Chondrocyte (in vitro differentiated cells): ENCODE measurements at regions not wholly inside any gene's neighbourhood (a gene's known extent, or its start where the extent isn't known, plus 50 kb on each side); places are given as distances from the start of the nearest gene placed in this dataset.

Source experiments
- DNase-seq: peaks from one replicate; pipeline ENCODE4 v3.0.0; 2021; ENCODE audit warnings: mixed read lengths, low spot score
- H3K27ac Mint-ChIP-seq: one replicate; pipeline ENCODE4 v1.8.0; 2021; ENCODE audit warnings: mild to moderate bottlenecking, moderate library complexity, mixed read lengths; ENCODE audit not compliant: unreplicated experiment
- H3K27me3 Mint-ChIP-seq: 2 replicates; pipeline ENCODE4 v1.8.0; 2021; ENCODE audit warnings: low read depth, mixed read lengths
- H3K36me3 Mint-ChIP-seq: 2 replicates; pipeline ENCODE4 v1.8.0; 2021; ENCODE audit warnings: low read depth, mixed read lengths
- H3K4me1 Mint-ChIP-seq: 2 replicates; pipeline ENCODE4 v1.8.0; 2021; ENCODE audit warnings: low read depth, mild to moderate bottlenecking, mixed read lengths
- H3K4me3 Mint-ChIP-seq: one replicate; pipeline ENCODE4 v1.8.0; 2021; ENCODE audit warnings: mild to moderate bottlenecking, moderate library complexity, mixed read lengths; ENCODE audit not compliant: unreplicated experiment
- H3K9me3 Mint-ChIP-seq: 2 replicates; pipeline ENCODE4 v1.8.0; 2021; ENCODE audit warnings: low read depth, mixed read lengths
- TF ChIP-seq, protein P1 (sequence below): fragments of 200-600 bp; sonication (generic); IDR thresholded peaks from 2 replicates; pipeline ENCODE4 v1.5.0; 2021; ENCODE audit warnings: antibody characterized with exemption, mild to moderate bottlenecking, moderate library complexity

- TF ChIP-seq, protein P1, sequence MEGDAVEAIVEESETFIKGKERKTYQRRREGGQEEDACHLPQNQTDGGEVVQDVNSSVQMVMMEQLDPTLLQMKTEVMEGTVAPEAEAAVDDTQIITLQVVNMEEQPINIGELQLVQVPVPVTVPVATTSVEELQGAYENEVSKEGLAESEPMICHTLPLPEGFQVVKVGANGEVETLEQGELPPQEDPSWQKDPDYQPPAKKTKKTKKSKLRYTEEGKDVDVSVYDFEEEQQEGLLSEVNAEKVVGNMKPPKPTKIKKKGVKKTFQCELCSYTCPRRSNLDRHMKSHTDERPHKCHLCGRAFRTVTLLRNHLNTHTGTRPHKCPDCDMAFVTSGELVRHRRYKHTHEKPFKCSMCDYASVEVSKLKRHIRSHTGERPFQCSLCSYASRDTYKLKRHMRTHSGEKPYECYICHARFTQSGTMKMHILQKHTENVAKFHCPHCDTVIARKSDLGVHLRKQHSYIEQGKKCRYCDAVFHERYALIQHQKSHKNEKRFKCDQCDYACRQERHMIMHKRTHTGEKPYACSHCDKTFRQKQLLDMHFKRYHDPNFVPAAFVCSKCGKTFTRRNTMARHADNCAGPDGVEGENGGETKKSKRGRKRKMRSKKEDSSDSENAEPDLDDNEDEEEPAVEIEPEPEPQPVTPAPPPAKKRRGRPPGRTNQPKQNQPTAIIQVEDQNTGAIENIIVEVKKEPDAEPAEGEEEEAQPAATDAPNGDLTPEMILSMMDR = no peak
- no peak overlapping the region for H3K4me3 Mint-ChIP-seq
Measured at GRCh38 chr14:99009871-99010270, 262.1 kb downstream of the BCL11B start.

GRCh38 chr14:99011385-99011784, 260.6 kb downstream of the BCL11B start:
- no peak overlapping the region for H3K27ac Mint-ChIP-seq
- H3K36me3 Mint-ChIP-seq = no peaks in the 10 kb centered on the region
- peaks cover 7% of the 10 kb centered on the region for H3K27me3 Mint-ChIP-seq
- no peaks in the 10 kb centered on the region for H3K9me3 Mint-ChIP-seq
- TF ChIP-seq, protein P1 = no peak
- no peak for DNase-seq
- H3K4me3 Mint-ChIP-seq = no peak overlapping the region
- peaks cover under 1% of the 10 kb centered on the region for H3K4me1 Mint-ChIP-seq

More at GRCh38 chr14:99009871-99010270, 262.1 kb downstream of the BCL11B start:
- Mint-ChIP-seq H3K36me3 (no peaks in the 10 kb centered on the region), H3K27ac (no peak overlapping the region), H3K27me3 (peaks cover 7% of the 10 kb centered on the region), H3K4me1 (peaks cover 6% of the 10 kb centered on the region), H3K9me3 (no peaks in the 10 kb centered on the region)
- no peak for DNase-seq

GRCh38 chr14:99012703-99013102, 259.3 kb downstream of the BCL11B start:
- no peaks in the 10 kb centered on the region for H3K4me1 Mint-ChIP-seq
- no peak overlapping the region for H3K4me3 Mint-ChIP-seq
- peaks cover 7% of the 10 kb centered on the region for H3K27me3 Mint-ChIP-seq
- H3K9me3 Mint-ChIP-seq = no peaks in the 10 kb centered on the region
- TF ChIP-seq, protein P1 = no peak
- DNase-seq = no peak
- H3K36me3 Mint-ChIP-seq = no peaks in the 10 kb centered on the region
- H3K27ac Mint-ChIP-seq = no peak overlapping the region

DNA sequence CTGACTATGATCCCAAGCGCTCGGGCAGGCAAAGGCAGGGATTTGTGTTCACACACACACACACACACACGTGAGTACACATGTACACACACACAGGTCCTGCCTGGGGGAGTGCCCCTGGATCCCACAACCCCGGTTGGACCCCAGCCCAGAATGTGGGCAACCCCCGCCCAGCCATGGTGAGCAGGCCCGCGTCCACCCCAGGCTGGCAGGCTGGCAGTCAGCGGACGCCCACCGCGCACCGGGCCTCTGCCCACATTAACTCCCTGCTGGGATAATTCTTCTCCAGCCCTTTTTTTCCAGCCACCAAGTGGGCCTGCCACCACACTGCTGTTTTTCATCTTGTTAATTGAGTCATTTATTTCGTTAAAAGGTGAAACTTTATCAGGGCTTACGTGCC, 256.2 kb downstream of the BCL11B start:
- H3K9me3 Mint-ChIP-seq = no peaks in the 10 kb centered on the region
- no peak overlapping the region for H3K27ac Mint-ChIP-seq
- no peak overlapping the region for H3K4me3 Mint-ChIP-seq
- H3K4me1 Mint-ChIP-seq = no peaks in the 10 kb centered on the region
- no peak for DNase-seq
- TF ChIP-seq, protein P1 = no peak
- H3K36me3 Mint-ChIP-seq = no peaks in the 10 kb centered on the region
- peaks cover 3% of the 10 kb centered on the region for H3K27me3 Mint-ChIP-seq

GRCh38 chr14:99023371-99023770, 248.6 kb downstream of the BCL11B start:
- Mint-ChIP-seq H3K27me3 (peaks cover 6% of the 10 kb centered on the region), H3K4me1 (peaks cover 5% of the 10 kb centered on the region), H3K9me3 (peaks cover 5% of the 10 kb centered on the region), H3K27ac (no peak overlapping the region), H3K36me3 (no peaks in the 10 kb centered on the region), H3K4me3 (no peak overlapping the region)
- no peak for DNase-seq
- TF ChIP-seq, protein P1 = no peak
